Loucy (cell line): ENCODE measurements at regions not wholly inside any gene's neighbourhood (a gene's known extent, or its start where the extent isn't known, plus 50 kb on each side); places are given as distances from the start of the nearest gene placed in this dataset.

Experiments
- CTCF ChIP-seq: fragments of 200-600 bp; sonication (generic); conservative IDR thresholded peaks from 2 replicates; pipeline ENCODE4 v1.5.1; 2014; ENCODE audit warnings: mild to moderate bottlenecking, antibody characterized with exemption, low read length
- EZH2phosphoT487 ChIP-seq: fragments of 200-600 bp; IDR thresholded peaks from 2 replicates; pipeline ENCODE4 v1.6.1; 2018; ENCODE audit warnings: antibody characterized with exemption, mild to moderate bottlenecking, moderate library complexity, borderline replicate concordance

GRCh38 chr6:100172322-100172713 is 178.3 kb upstream of the MCHR2 start:
- TF ChIP-seq CTCF (no peak), EZH2phosphoT487 (no peak)
